ENCODE measurements at regions not wholly inside any gene's neighbourhood (a gene's known extent, or its start where the extent isn't known, plus 50 kb on each side); places are given as distances from the start of the nearest gene placed in this dataset.

DNA sequence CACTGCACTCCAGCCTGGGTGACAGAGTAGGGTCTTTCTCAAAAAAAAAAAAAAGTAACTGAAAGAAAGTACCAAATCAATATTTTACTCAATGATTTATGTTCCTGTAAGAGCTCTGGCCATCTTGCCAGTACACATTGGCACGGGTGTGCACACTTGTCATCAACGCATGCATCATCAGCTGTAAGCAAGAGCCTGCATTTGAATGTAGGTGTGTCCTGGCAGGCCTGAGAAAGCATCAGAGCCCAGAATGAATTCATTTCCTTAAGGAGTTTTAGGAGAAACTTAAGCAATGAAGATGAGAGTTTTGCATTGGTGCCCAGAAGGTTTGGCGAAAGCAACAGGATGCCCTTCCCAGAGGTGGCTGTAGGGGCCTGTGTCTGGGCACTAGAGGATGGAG lies 88.5 kb upstream of the FZD10 start:
- Histone ChIP-seq H3K79me2 (ENCODE audit: insufficient read depth, low read length) (no peaks in the 10 kb centered on the region), H3K4me1 (ENCODE audit: insufficient read depth, low read length) (no peaks in the 10 kb centered on the region), H3K9ac (ENCODE audit: low read length) (no peak overlapping the region), H3K27me3 (ENCODE audit: insufficient read depth, low read length) (no peaks in the 10 kb centered on the region), H4K20me1 (ENCODE audit: insufficient read depth, low read length) (no peaks in the 10 kb centered on the region), H3K27ac (ENCODE audit: low read depth, low read length) (no peak overlapping the region), H3K4me2 (ENCODE audit: low read length) (no peak overlapping the region), H3K36me3 (ENCODE audit: insufficient read depth, low read length) (no peaks in the 10 kb centered on the region), H3K9me3 (ENCODE audit: insufficient read depth, low read depth, low read length) (no peaks in the 10 kb centered on the region), H3K4me3 (ENCODE audit: insufficient read depth, low read depth, low read length) (no peak overlapping the region), H2AFZ (ENCODE audit: low read depth, low read length) (no peak overlapping the region)
- Mint-ChIP-seq H3K4me1 (ENCODE audit: low read depth, unreplicated experiment) (no peaks in the 10 kb centered on the region), H3K36me3 (ENCODE audit: low read depth, unreplicated experiment) (no peaks in the 10 kb centered on the region), H3K4me3 (ENCODE audit: unreplicated experiment) (no peak overlapping the region), H3K27ac (ENCODE audit: unreplicated experiment) (no peak overlapping the region), H3K27me3 (ENCODE audit: low read depth, unreplicated experiment) (no peaks in the 10 kb centered on the region), H3K9me3 (ENCODE audit: unreplicated experiment) (peaks cover 15% of the 10 kb centered on the region)
- no peak for TF ChIP-seq EZH2 (IDR thresholded peaks at IDR 0.05; ENCODE audit: insufficient read depth, low read length)
- TF ChIP-seq, protein P1, sequence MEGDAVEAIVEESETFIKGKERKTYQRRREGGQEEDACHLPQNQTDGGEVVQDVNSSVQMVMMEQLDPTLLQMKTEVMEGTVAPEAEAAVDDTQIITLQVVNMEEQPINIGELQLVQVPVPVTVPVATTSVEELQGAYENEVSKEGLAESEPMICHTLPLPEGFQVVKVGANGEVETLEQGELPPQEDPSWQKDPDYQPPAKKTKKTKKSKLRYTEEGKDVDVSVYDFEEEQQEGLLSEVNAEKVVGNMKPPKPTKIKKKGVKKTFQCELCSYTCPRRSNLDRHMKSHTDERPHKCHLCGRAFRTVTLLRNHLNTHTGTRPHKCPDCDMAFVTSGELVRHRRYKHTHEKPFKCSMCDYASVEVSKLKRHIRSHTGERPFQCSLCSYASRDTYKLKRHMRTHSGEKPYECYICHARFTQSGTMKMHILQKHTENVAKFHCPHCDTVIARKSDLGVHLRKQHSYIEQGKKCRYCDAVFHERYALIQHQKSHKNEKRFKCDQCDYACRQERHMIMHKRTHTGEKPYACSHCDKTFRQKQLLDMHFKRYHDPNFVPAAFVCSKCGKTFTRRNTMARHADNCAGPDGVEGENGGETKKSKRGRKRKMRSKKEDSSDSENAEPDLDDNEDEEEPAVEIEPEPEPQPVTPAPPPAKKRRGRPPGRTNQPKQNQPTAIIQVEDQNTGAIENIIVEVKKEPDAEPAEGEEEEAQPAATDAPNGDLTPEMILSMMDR (IDR thresholded peaks at IDR 0.05; ENCODE audit: insufficient read depth, low read depth, low read length), result no peak
- DNase-seq (ENCODE audit: low read depth) (no peak), FAIRE-seq (no peak)

- Histone ChIP-seq H2AFZ (ENCODE audit: low read depth, low read length) (no peak overlapping the region), H3K36me3 (ENCODE audit: insufficient read depth, low read length) (no peaks in the 10 kb centered on the region), H3K27me3 (ENCODE audit: insufficient read depth, low read length) (no peaks in the 10 kb centered on the region), H3K4me1 (ENCODE audit: insufficient read depth, low read length) (no peaks in the 10 kb centered on the region), H3K4me2 (ENCODE audit: low read length) (no peak overlapping the region), H3K4me3 (ENCODE audit: insufficient read depth, low read depth, low read length) (no peak overlapping the region), H3K9ac (ENCODE audit: low read length) (no peak overlapping the region), H3K79me2 (ENCODE audit: insufficient read depth, low read length) (no peaks in the 10 kb centered on the region), H4K20me1 (ENCODE audit: insufficient read depth, low read length) (no peaks in the 10 kb centered on the region), H3K9me3 (ENCODE audit: insufficient read depth, low read depth, low read length) (no peaks in the 10 kb centered on the region), H3K27ac (ENCODE audit: low read depth, low read length) (no peak overlapping the region)
- no peak overlapping the region for H3K4me3 Mint-ChIP-seq (ENCODE audit: unreplicated experiment)
- no peaks in the 10 kb centered on the region for H3K36me3 Mint-ChIP-seq (ENCODE audit: low read depth, unreplicated experiment)
- peaks cover 21% of the 10 kb centered on the region for H3K9me3 Mint-ChIP-seq (ENCODE audit: unreplicated experiment)
- no peaks in the 10 kb centered on the region for H3K4me1 Mint-ChIP-seq (ENCODE audit: low read depth, unreplicated experiment)
- FAIRE-seq (no peak), DNase-seq (ENCODE audit: low read depth) (no peak)
- no peak overlapping the region for H3K27ac Mint-ChIP-seq (ENCODE audit: unreplicated experiment)
- H3K27me3 Mint-ChIP-seq (ENCODE audit: low read depth, unreplicated experiment), result no peaks in the 10 kb centered on the region
- TF ChIP-seq, protein P1 (IDR thresholded peaks at IDR 0.05; ENCODE audit: insufficient read depth, low read depth, low read length), result no peak
- TF ChIP-seq EZH2 (IDR thresholded peaks at IDR 0.05; ENCODE audit: insufficient read depth, low read length), result no peak
Measured at GRCh38 chr12:130074661-130075406, 87.4 kb upstream of the FZD10 start.

DNA sequence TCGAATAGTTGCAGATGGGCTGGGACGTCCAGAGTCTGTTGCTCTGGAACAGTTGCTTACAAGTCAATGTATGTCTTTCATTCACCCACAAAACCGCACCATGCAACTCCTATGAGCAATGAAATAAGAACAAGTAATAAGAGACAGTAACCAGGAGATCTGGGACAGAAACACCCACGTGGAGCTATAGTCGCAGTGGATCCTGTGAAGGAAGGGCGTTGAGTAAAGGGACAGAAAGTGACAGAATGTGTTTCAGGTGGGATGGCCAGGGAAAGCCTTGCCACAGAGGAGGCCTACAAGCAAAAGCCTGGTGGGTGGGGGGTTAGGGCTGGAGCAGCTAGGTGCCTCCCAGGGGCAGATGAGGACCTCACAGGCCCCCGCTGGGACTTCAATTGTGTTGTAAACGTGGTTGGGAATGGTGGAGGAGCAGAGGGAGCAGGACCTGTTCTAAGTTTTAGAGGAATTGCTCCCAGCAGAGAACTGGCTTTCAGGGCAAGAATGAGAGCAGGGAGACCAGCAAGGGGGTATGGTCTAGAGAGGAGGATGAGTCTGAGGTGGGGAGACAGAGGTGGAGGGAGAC lies 86.7 kb upstream of the FZD10 start:
- Histone ChIP-seq H3K4me1 (ENCODE audit: insufficient read depth, low read length) (no peaks in the 10 kb centered on the region), H3K4me3 (ENCODE audit: insufficient read depth, low read depth, low read length) (no peak overlapping the region), H3K9ac (ENCODE audit: low read length) (no peak overlapping the region), H2AFZ (ENCODE audit: low read depth, low read length) (no peak overlapping the region), H3K4me2 (ENCODE audit: low read length) (no peak overlapping the region), H3K36me3 (ENCODE audit: insufficient read depth, low read length) (no peaks in the 10 kb centered on the region), H4K20me1 (ENCODE audit: insufficient read depth, low read length) (no peaks in the 10 kb centered on the region), H3K27me3 (ENCODE audit: insufficient read depth, low read length) (no peaks in the 10 kb centered on the region), H3K79me2 (ENCODE audit: insufficient read depth, low read length) (no peaks in the 10 kb centered on the region), H3K9me3 (ENCODE audit: insufficient read depth, low read depth, low read length) (peaks cover 3% of the 10 kb centered on the region), H3K27ac (ENCODE audit: low read depth, low read length) (no peak overlapping the region)
- no peak for DNase-seq (ENCODE audit: low read depth)
- H3K36me3 Mint-ChIP-seq (ENCODE audit: low read depth, unreplicated experiment), result no peaks in the 10 kb centered on the region
- FAIRE-seq, result no peak
- H3K27me3 Mint-ChIP-seq (ENCODE audit: low read depth, unreplicated experiment), result no peaks in the 10 kb centered on the region
- no peaks in the 10 kb centered on the region for H3K4me1 Mint-ChIP-seq (ENCODE audit: low read depth, unreplicated experiment)
- no peak overlapping the region for H3K27ac Mint-ChIP-seq (ENCODE audit: unreplicated experiment)
- TF ChIP-seq EZH2 (IDR thresholded peaks at IDR 0.05; ENCODE audit: insufficient read depth, low read length), result no peak
- TF ChIP-seq, protein P1 (IDR thresholded peaks at IDR 0.05; ENCODE audit: insufficient read depth, low read depth, low read length), result no peak
- H3K9me3 Mint-ChIP-seq (ENCODE audit: unreplicated experiment), result peaks cover 21% of the 10 kb centered on the region
- no peak overlapping the region for H3K4me3 Mint-ChIP-seq (ENCODE audit: unreplicated experiment)
